GM12891 (cell line): ENCODE measurements at regions not wholly inside any gene's neighbourhood (a gene's known extent, or its start where the extent isn't known, plus 50 kb on each side); places are given as distances from the start of the nearest gene placed in this dataset.

ENCODE experiments used
- POLR2A ChIP-seq: IDR thresholded peaks from 2 replicates; pipeline ENCODE4 v1.6.1; 2011; ENCODE audit warnings: low read depth, low read length, control low read depth
- POLR2AphosphoS5 ChIP-seq: IDR thresholded peaks from 2 replicates; pipeline ENCODE4 v1.6.1; 2011; ENCODE audit warnings: low read depth, low read length, control low read depth
- POU2F2 ChIP-seq: IDR thresholded peaks from 2 replicates; pipeline ENCODE4 v1.6.1; 2011; ENCODE audit warnings: low read depth, mild to moderate bottlenecking, control low read depth, low read length, moderate library complexity
- SPI1 ChIP-seq: IDR thresholded peaks from 2 replicates; pipeline ENCODE4 v1.6.1; 2011; ENCODE audit warnings: low read depth, low read length, control low read depth
- TAF1 ChIP-seq: IDR thresholded peaks from 2 replicates; pipeline ENCODE4 v1.6.1; 2011; ENCODE audit warnings: low read depth, low read length, control low read depth

- TF ChIP-seq POLR2A: no peak
- no peak for TF ChIP-seq POLR2AphosphoS5
- TF ChIP-seq SPI1: no peak
- no peak for TF ChIP-seq POU2F2
- TF ChIP-seq TAF1: no peak
These were observed 126.0 kb upstream of the LRFN2 start for GRCh38 chr6:40713002-40713719.
